ENCODE measurements at regions not wholly inside any gene's neighbourhood (a gene's known extent, or its start where the extent isn't known, plus 50 kb on each side); places are given as distances from the start of the nearest gene placed in this dataset.

DNA sequence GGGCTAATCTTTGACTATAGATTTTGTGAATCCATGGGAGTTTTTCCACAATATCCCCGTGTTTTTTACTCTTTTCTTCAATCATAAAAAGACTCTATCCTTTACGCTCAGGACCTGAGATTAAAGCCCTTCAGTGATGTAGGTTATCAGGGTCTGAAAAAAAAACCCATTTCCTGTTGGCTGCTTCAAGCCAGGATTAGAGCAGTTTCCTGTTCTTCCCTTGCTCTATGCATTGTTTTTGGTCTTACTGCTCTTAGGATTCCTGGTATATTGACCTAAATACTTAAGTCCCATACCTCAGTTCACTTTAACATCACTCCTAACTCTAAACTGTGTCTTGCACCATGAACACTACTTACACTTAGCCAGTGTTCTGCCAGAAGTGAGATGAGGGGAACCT lies 319.3 kb upstream of the CHD1 start:
- Mint-ChIP-seq H3K9me3 (peaks cover 5% of the 10 kb centered on the region), H3K4me1 (peaks cover 20% of the 10 kb centered on the region), H3K36me3 (ENCODE audit: low read depth) (no peaks in the 10 kb centered on the region), H3K27me3 (ENCODE audit: low read depth) (no peaks in the 10 kb centered on the region), H3K27ac (peak overlapping the region in 2 of 3 experiments; percentile 15 to 29), H3K4me3 (no peak overlapping the region)
- TF ChIP-seq, protein P1, sequence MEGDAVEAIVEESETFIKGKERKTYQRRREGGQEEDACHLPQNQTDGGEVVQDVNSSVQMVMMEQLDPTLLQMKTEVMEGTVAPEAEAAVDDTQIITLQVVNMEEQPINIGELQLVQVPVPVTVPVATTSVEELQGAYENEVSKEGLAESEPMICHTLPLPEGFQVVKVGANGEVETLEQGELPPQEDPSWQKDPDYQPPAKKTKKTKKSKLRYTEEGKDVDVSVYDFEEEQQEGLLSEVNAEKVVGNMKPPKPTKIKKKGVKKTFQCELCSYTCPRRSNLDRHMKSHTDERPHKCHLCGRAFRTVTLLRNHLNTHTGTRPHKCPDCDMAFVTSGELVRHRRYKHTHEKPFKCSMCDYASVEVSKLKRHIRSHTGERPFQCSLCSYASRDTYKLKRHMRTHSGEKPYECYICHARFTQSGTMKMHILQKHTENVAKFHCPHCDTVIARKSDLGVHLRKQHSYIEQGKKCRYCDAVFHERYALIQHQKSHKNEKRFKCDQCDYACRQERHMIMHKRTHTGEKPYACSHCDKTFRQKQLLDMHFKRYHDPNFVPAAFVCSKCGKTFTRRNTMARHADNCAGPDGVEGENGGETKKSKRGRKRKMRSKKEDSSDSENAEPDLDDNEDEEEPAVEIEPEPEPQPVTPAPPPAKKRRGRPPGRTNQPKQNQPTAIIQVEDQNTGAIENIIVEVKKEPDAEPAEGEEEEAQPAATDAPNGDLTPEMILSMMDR (IDR thresholded peaks at IDR 0.05; ENCODE audit: unreplicated experiment in 3 of 3), result no peak

DNA sequence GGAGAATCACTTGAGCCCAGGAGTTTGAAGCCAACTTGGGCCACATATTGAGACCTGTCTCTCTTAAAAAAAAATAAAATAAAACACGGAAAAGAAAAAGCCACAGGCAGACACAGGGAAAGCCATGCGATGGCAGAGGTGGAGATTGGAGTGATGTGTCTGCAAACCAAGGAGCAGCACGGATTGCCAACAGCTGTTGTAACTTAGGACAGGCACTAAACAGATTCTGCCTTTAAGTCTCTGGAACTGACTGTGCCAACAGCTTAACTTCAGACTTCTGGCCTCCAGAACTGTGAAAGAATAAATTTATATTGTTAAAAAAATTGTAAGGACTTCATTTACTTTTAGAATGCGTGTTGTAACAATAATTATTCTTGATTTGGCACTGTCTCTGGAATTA lies 318.5 kb upstream of the CHD1 start:
- H3K9me3 Mint-ChIP-seq, result peaks cover 4% of the 10 kb centered on the region

DNA sequence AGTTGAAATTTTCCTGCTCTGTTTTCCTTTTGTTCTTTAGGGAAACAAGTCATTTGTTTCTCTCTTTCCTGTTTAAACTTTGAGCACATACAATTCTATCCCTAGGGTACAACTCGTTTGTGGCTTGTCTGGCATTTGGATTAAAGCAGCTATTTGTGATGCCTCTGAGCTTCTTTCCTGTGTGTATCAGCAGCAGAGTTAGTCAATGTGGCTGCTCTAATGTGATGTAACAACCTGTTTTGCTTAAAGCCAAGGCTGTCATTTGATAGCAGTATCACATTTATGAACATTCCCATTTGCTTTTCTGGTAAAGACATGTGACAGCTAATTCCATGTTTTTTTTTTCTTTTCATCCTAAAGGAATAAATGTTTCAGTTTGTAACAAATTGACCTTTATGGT lies 314.3 kb upstream of the CHD1 start:
- Mint-ChIP-seq H3K27me3 (ENCODE audit: low read depth) (no peaks in the 10 kb centered on the region), H3K9me3 (no peaks in the 10 kb centered on the region), H3K36me3 (ENCODE audit: low read depth) (no peaks in the 10 kb centered on the region), H3K27ac (peak overlapping the region in 1 of 3 experiments; percentile 3), H3K4me1 (peaks cover 25% of the 10 kb centered on the region), H3K4me3 (no peak overlapping the region)
- TF ChIP-seq, protein P1 (IDR thresholded peaks at IDR 0.05; ENCODE audit: unreplicated experiment in 3 of 3), result no peak

More for the DNA sequence above, 318.5 kb upstream of the CHD1 start:
- H3K4me1 Mint-ChIP-seq, result peaks cover 23% of the 10 kb centered on the region
- no peaks in the 10 kb centered on the region for H3K27me3 Mint-ChIP-seq (ENCODE audit: low read depth)
- H3K4me3 Mint-ChIP-seq, result no peak overlapping the region
- H3K27ac Mint-ChIP-seq, result peak overlapping the region in 2 of 3 experiments; percentile 29 to 70
- TF ChIP-seq, protein P1 (IDR thresholded peaks at IDR 0.05; ENCODE audit: unreplicated experiment in 3 of 3), result no peak
- no peaks in the 10 kb centered on the region for H3K36me3 Mint-ChIP-seq (ENCODE audit: low read depth)

DNA sequence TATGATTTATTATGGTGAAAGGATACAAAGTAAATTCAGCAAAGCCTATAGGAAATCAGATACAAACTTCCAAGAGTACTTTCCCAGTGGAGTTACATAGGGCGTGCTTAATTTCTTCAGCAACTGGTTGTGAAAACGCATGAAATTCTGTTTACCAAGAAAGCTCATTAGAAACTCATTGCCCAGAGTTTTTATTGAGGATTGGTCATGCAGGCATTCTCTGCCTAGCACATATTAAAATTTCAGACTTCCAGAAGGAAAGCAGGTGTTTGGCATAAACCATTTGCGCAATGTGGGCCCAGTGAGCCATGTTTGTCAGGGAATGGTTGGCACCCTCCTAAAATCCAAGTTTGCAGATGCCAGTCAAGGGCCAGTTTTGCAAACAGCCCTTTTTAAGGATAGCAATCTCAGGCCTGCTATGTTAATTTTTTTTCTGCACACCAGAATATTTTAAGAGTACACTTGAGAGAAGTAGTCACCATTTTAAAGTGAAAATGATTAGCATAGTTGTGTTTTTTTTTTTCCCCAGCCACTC lies 311.1 kb upstream of the CHD1 start:
- no peak overlapping the region for H3K4me3 Mint-ChIP-seq
- peaks cover 18% of the 10 kb centered on the region for H3K4me1 Mint-ChIP-seq
- no peaks in the 10 kb centered on the region for H3K9me3 Mint-ChIP-seq
- no peaks in the 10 kb centered on the region for H3K36me3 Mint-ChIP-seq (ENCODE audit: low read depth)
- no peaks in the 10 kb centered on the region for H3K27me3 Mint-ChIP-seq (ENCODE audit: low read depth)
- H3K27ac Mint-ChIP-seq, result peak overlapping the region in 2 of 3 experiments; percentile 4 to 5
- TF ChIP-seq, protein P1 (IDR thresholded peaks at IDR 0.05; ENCODE audit: unreplicated experiment in 3 of 3), result no peak

DNA sequence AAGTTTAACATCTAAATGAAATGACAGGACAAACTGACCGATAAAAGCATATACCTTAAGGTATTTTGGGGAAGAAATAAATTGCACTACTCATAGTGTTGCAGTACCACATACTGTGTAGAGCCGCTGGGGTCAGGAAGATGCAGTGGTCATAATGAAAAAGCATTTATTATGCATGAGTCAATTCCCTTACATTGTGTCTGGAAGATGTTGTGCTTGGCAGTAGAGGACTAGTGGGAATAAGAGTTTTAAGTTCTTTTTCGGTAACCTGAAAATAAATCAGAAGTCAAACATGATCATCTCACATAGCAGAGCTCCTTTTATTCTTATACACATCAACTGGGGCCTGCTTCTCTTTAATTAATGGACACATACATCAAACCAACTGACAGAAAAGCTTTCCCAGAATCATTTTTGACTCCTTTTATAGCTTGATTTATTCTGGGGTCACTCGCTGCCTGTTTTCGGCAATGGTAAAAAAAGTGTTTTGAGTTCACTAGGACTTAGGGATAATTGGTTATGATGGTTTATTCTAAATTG lies 262.5 kb upstream of the CHD1 start:
- Mint-ChIP-seq H3K27me3 (ENCODE audit: low read depth) (peaks cover 3% of the 10 kb centered on the region), H3K4me3 (no peak overlapping the region), H3K27ac (peak overlapping the region in 2 of 3 experiments; percentile 5 to 20), H3K36me3 (ENCODE audit: low read depth) (no peaks in the 10 kb centered on the region), H3K4me1 (peaks cover 11% of the 10 kb centered on the region), H3K9me3 (peaks cover 4% of the 10 kb centered on the region)
- TF ChIP-seq, protein P1 (IDR thresholded peaks at IDR 0.05; ENCODE audit: unreplicated experiment in 3 of 3), result no peak

DNA sequence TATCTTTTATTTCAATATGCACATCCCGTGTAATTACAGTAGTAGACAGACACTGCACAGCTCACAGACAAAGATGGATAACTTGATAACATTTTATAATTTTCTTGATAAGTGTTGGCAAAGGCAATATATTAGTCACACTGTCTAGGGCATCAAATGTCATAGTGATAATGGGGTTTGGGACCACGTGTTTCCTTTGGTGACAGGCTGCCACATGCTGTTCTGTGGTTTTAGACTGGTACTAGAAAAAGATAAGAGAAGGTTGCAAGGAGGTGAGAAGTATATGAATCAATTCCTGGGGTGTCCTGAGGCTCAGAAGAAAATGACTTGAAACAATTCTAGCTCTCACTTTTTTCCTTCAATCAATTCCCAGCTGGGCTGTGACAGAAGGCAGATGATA lies 258.8 kb upstream of the CHD1 start:
- TF ChIP-seq, protein P1 (IDR thresholded peaks at IDR 0.05; ENCODE audit: unreplicated experiment in 3 of 3), result no peak
- no peak overlapping the region for H3K4me3 Mint-ChIP-seq
- H3K36me3 Mint-ChIP-seq (ENCODE audit: low read depth), result no peaks in the 10 kb centered on the region
- no peaks in the 10 kb centered on the region for H3K9me3 Mint-ChIP-seq
- H3K4me1 Mint-ChIP-seq, result peaks cover 11% of the 10 kb centered on the region
- H3K27me3 Mint-ChIP-seq (ENCODE audit: low read depth), result peaks cover 3% of the 10 kb centered on the region
- H3K27ac Mint-ChIP-seq, result no peak overlapping the region

Data from nephron (organoid).